Mesenchymal stem cell (in vitro differentiated cells and primary cell): ENCODE measurements at regions not wholly inside any gene's neighbourhood (a gene's known extent, or its start where the extent isn't known, plus 50 kb on each side); places are given as distances from the start of the nearest gene placed in this dataset.

Experiments
- DNase-seq: peaks from one replicate; pipeline ENCODE4 v3.0.0-alpha.2; 2013
- H2AFZ ChIP-seq: one replicate; pipeline ENCODE4 v1.6.1; 2013; ENCODE audit warnings: low read depth, mild to moderate bottlenecking, control low read depth, inconsistent platforms, low read length, moderate library complexity
- H2AK5ac ChIP-seq: 2 replicates; pipeline ENCODE4 v1.6.1; 2013; ENCODE audit warnings: low read length, moderate library complexity, mild to moderate bottlenecking, inconsistent platforms; ENCODE audit not compliant: severe bottlenecking
- H2BK120ac ChIP-seq: one replicate; pipeline ENCODE4 v1.6.1; 2013; ENCODE audit warnings: low read depth, mild to moderate bottlenecking, inconsistent platforms, low read length, moderate library complexity
- H2BK12ac ChIP-seq, 2 experiments: one replicate each; pipeline ENCODE4 v1.6.1; 2013; ENCODE audit warnings: inconsistent platforms in 2 of 2, low read length in 2 of 2, mild to moderate bottlenecking in 2 of 2, moderate library complexity in 2 of 2, control low read depth in 1 of 2
- H2BK15ac ChIP-seq: one replicate; pipeline ENCODE4 v1.6.1; 2013; ENCODE audit warnings: mild to moderate bottlenecking, low read depth, inconsistent platforms; ENCODE audit not compliant: poor library complexity, severe bottlenecking
- H2BK5ac ChIP-seq: 2 replicates; pipeline ENCODE4 v1.6.1; 2013; ENCODE audit warnings: low read depth, mild to moderate bottlenecking, low read length, control low read depth, inconsistent platforms; ENCODE audit not compliant: poor library complexity, severe bottlenecking
- H3K14ac ChIP-seq, 2 experiments: one replicate each; pipeline ENCODE4 v1.6.1; 2013; ENCODE audit warnings: inconsistent platforms in 2 of 2, low read length in 2 of 2, control low read depth in 1 of 2, mild to moderate bottlenecking in 1 of 2, moderate library complexity in 1 of 2
- H3K18ac ChIP-seq, 2 experiments: one replicate each; pipeline ENCODE4 v1.6.1; 2013; ENCODE audit warnings: inconsistent platforms in 2 of 2, low read length in 2 of 2, control low read depth in 1 of 2, low read depth in 1 of 2, mild to moderate bottlenecking in 1 of 2
- H3K23ac ChIP-seq, 2 experiments: one replicate each; pipeline ENCODE4 v1.6.1; 2013; ENCODE audit warnings: inconsistent platforms in 2 of 2, low read length in 2 of 2, mild to moderate bottlenecking in 2 of 2, moderate library complexity in 2 of 2, control low read depth in 1 of 2
- H3K27ac ChIP-seq: 2 replicates; pipeline ENCODE4 v1.5.1; 2013; ENCODE audit warnings: mild to moderate bottlenecking, moderate library complexity, low read length, control low read depth, inconsistent platforms; ENCODE audit not compliant: poor library complexity, severe bottlenecking
- H3K27me3 ChIP-seq, 2 experiments: 2 replicates each; pipeline versions ENCODE4 v1.6.1 to v1.7.0; 2013; ENCODE audit warnings: low read length in 2 of 2, mild to moderate bottlenecking in 2 of 2, moderate library complexity in 2 of 2, control low read depth in 1 of 2, inconsistent platforms in 1 of 2; ENCODE audit not compliant: control insufficient read depth in 1 of 2, insufficient read depth in 1 of 2
- H3K36me3 ChIP-seq, 2 experiments: 2 replicates each; pipeline versions ENCODE4 v1.6.1 to v1.7.0; 2013; ENCODE audit warnings: low read length in 2 of 2, control low read depth in 1 of 2, inconsistent platforms in 1 of 2, low read depth in 1 of 2, mild to moderate bottlenecking in 1 of 2; ENCODE audit not compliant: insufficient read depth in 2 of 2, control insufficient read depth in 1 of 2
- H3K4ac ChIP-seq, 2 experiments: one replicate each; pipeline ENCODE4 v1.6.1; 2013; ENCODE audit warnings: inconsistent platforms in 2 of 2, low read length in 2 of 2, mild to moderate bottlenecking in 2 of 2, moderate library complexity in 2 of 2, control low read depth in 1 of 2, low read depth in 1 of 2
- H3K4me1 ChIP-seq: 2 replicates; pipeline ENCODE4 v1.6.1; 2013; ENCODE audit warnings: low read depth, low read length, control low read depth; ENCODE audit not compliant: control insufficient read depth, insufficient read depth
- H3K4me2 ChIP-seq: 2 replicates; pipeline ENCODE4 v1.6.1; 2013; ENCODE audit warnings: low read length, mild to moderate bottlenecking, inconsistent platforms; ENCODE audit not compliant: poor library complexity, severe bottlenecking
- H3K4me3 ChIP-seq, 2 experiments: 2 replicates each; pipeline versions ENCODE4 v1.5.1 to v1.7.0; 2013; ENCODE audit warnings: low read length in 2 of 2, mild to moderate bottlenecking in 2 of 2, control low read depth in 1 of 2, low read depth in 1 of 2; ENCODE audit not compliant: insufficient read depth in 1 of 2
- H3K79me1 ChIP-seq: replicated peaks from 2 replicates; pipeline ENCODE4 v1.6.1; 2013; ENCODE audit warnings: mild to moderate bottlenecking, control low read depth, low read length, inconsistent platforms; ENCODE audit not compliant: poor library complexity, severe bottlenecking
- H3K9ac ChIP-seq: 2 replicates; pipeline ENCODE4 v1.7.0; 2013; ENCODE audit warnings: mild to moderate bottlenecking, low read length, moderate library complexity
- H3K9me3 ChIP-seq: 2 replicates; pipeline ENCODE4 v1.7.0; 2013; ENCODE audit warnings: mild to moderate bottlenecking, low read length; ENCODE audit not compliant: control insufficient read depth
- H4K8ac ChIP-seq: one replicate; pipeline ENCODE4 v1.6.1; 2013; ENCODE audit warnings: inconsistent platforms, mild to moderate bottlenecking, low read length, moderate library complexity
- H4K91ac ChIP-seq: one replicate; pipeline ENCODE4 v1.6.1; 2013; ENCODE audit warnings: mild to moderate bottlenecking, low read length, inconsistent platforms
- WGBS: methylation state at CpG from one replicate; pipeline ENCODE4 v1.1.7; 2013; ENCODE audit warnings: mixed read lengths; 5-methylcytosine and 5-hydroxymethylcytosine counted together

GRCh38 chr3:20264900-20265567 lies 79.0 kb upstream of the SGO1 start:
- Histone ChIP-seq H2BK15ac (no peak overlapping the region), H3K27ac (no peak overlapping the region), H3K14ac (no peak overlapping the region), H3K9ac (no peak overlapping the region), H3K18ac (no peak overlapping the region), H2AFZ (no peak overlapping the region), H3K4me2 (no peak overlapping the region), H3K79me1 (no peaks in the 10 kb centered on the region), H2AK5ac (no peak overlapping the region), H2BK12ac (no peak overlapping the region), H3K9me3 (peaks cover 3% of the 10 kb centered on the region), H3K23ac (no peak overlapping the region), H4K8ac (no peak overlapping the region), H3K4me1 (no peaks in the 10 kb centered on the region), H3K4me3 (no peak overlapping the region), H4K91ac (no peak overlapping the region), H3K27me3 (no peaks in the 10 kb centered on the region), H3K36me3 (no peaks in the 10 kb centered on the region), H3K4ac (no peak overlapping the region), H2BK5ac (no peak overlapping the region), H2BK120ac (no peak overlapping the region)
- no peak for DNase-seq
- 72% methylated on average over 11 of the region's 11 CpGs for WGBS

DNA sequence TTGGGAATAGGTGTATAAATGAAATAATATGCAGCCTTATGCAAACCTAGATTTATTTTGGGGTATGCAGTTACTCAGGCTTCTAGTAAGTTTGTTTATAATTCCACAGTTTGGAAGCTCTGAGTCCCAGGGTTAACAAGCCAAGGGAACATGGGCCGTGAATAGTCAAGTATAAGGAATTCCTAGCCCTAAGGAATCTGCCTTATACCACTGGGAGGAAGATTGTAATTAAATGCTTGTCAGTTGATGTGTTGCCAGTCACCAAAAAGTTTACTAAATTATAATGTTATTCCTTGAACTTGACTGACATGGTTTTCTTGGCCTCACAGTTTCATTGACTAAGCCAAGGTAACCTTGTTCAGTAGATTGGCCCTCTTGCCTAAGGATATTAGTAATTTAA lies 72.4 kb upstream of the SGO1 start:
- no peak overlapping the region for H2AFZ ChIP-seq
- H2BK15ac ChIP-seq = no peak overlapping the region
- H4K8ac ChIP-seq = no peak overlapping the region
- H3K4me3 ChIP-seq = no peak overlapping the region
- no peak overlapping the region for H3K27ac ChIP-seq
- no peak overlapping the region for H3K18ac ChIP-seq
- H4K91ac ChIP-seq = no peak overlapping the region
- H3K36me3 ChIP-seq = no peaks in the 10 kb centered on the region
- no peak for DNase-seq
- H3K4ac ChIP-seq = no peak overlapping the region
- no peak overlapping the region for H3K23ac ChIP-seq
- H2BK5ac ChIP-seq = no peak overlapping the region
- no peaks in the 10 kb centered on the region for H3K79me1 ChIP-seq
- no peak overlapping the region for H2AK5ac ChIP-seq
- no peak overlapping the region for H2BK12ac ChIP-seq
- H3K9ac ChIP-seq = no peak overlapping the region
- H3K14ac ChIP-seq = no peak overlapping the region
- H3K27me3 ChIP-seq = no peaks in the 10 kb centered on the region
- 83% methylated on average over 1 of the region's 1 CpG for WGBS
- no peaks in the 10 kb centered on the region for H3K4me1 ChIP-seq
- H3K9me3 ChIP-seq = peaks cover 4% of the 10 kb centered on the region
- H2BK120ac ChIP-seq = no peak overlapping the region
- H3K4me2 ChIP-seq = no peak overlapping the region

DNA sequence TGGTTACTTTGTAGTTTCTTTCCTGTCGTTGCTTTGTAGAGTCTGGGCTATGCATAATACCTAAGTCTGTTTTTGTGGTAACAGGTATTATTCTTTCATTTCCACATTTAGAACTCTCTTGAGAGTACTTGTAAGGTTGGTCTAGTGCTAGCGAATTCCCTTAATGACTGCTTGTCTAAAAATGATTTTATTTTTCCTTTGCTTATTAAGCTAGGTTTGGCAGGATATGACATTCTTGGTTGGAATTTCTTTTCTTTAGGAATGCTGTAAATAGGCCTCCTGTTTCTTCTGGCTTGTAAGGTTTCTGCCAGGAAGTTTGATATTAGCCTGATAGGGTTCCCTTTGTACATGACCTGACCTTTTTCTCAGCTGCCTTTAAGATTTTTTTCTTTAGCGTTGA lies 70.1 kb upstream of the SGO1 start:
- Histone ChIP-seq H3K23ac (no peak overlapping the region), H3K4me3 (no peak overlapping the region), H3K4me2 (no peak overlapping the region), H4K91ac (no peak overlapping the region), H3K79me1 (no peaks in the 10 kb centered on the region), H2AK5ac (no peak overlapping the region), H2BK120ac (no peak overlapping the region), H2BK12ac (no peak overlapping the region), H2BK15ac (no peak overlapping the region), H2AFZ (no peak overlapping the region), H3K9ac (no peak overlapping the region), H4K8ac (no peak overlapping the region), H3K27me3 (no peaks in the 10 kb centered on the region), H3K36me3 (no peaks in the 10 kb centered on the region), H3K4me1 (no peaks in the 10 kb centered on the region), H3K18ac (no peak overlapping the region), H3K4ac (no peak overlapping the region), H3K9me3 (peaks cover 4% of the 10 kb centered on the region), H3K14ac (no peak overlapping the region), H2BK5ac (no peak overlapping the region), H3K27ac (no peak overlapping the region)
- 83% methylated on average over 1 of the region's 3 CpGs for WGBS
- DNase-seq = no peak

- H3K18ac ChIP-seq = no peak overlapping the region
- H4K8ac ChIP-seq = no peak overlapping the region
- H2BK12ac ChIP-seq = no peak overlapping the region
- H3K79me1 ChIP-seq = no peaks in the 10 kb centered on the region
- H3K27me3 ChIP-seq = no peaks in the 10 kb centered on the region
- DNase-seq = no peak
- H2AK5ac ChIP-seq = no peak overlapping the region
- H2BK15ac ChIP-seq = no peak overlapping the region
- no peak overlapping the region for H3K9ac ChIP-seq
- H3K14ac ChIP-seq = no peak overlapping the region
- H3K4me2 ChIP-seq = no peak overlapping the region
- no peaks in the 10 kb centered on the region for H3K36me3 ChIP-seq
- no peak overlapping the region for H2BK120ac ChIP-seq
- H2AFZ ChIP-seq = no peak overlapping the region
- 83% methylated on average over 18 of the region's 18 CpGs for WGBS
- H4K91ac ChIP-seq = no peak overlapping the region
- no peak overlapping the region for H3K23ac ChIP-seq
- H3K27ac ChIP-seq = no peak overlapping the region
- no peak overlapping the region for H3K4ac ChIP-seq
- H3K9me3 ChIP-seq = peaks cover 4% of the 10 kb centered on the region
- H2BK5ac ChIP-seq = no peak overlapping the region
- no peaks in the 10 kb centered on the region for H3K4me1 ChIP-seq
- H3K4me3 ChIP-seq = no peak overlapping the region
Observed at GRCh38 chr3:20254268-20255117, 68.5 kb upstream of the SGO1 start.
